Keratinocyte (primary cell): ENCODE measurements at regions not wholly inside any gene's neighbourhood (a gene's known extent, or its start where the extent isn't known, plus 50 kb on each side); places are given as distances from the start of the nearest gene placed in this dataset.

Source experiments
- DNase-seq: peaks from one replicate; pipeline ENCODE4 v3.0.0-alpha.2; 2011; ENCODE audit warnings: low read depth, missing footprints, low spot score
- FAIRE-seq: peaks from 2 replicates; lab custom pipeline; 2011; peaks lifted over from hg19 to GRCh38; lab: Jason Lieb, UNC
- H2AFZ ChIP-seq: 2 replicates; pipeline ENCODE4 v1.6.0; 2012; ENCODE audit warnings: low read length, control low read depth, inconsistent platforms; ENCODE audit not compliant: control insufficient read depth
- H3K27ac ChIP-seq: 2 replicates; pipeline ENCODE4 v1.5.1; 2011; ENCODE audit warnings: low read length; ENCODE audit not compliant: control insufficient read depth, insufficient read depth
- H3K27me3 ChIP-seq: 3 replicates; pipeline ENCODE4 v1.6.0; 2011; ENCODE audit warnings: low read length; ENCODE audit not compliant: control insufficient read depth, insufficient read depth; ENCODE audit errors: extremely low read depth
- H3K36me3 ChIP-seq, 2 experiments: 2 replicates in 1 of 2; 3 replicates in 1 of 2; pipeline ENCODE4 v1.5.1; 2011; ENCODE audit warnings: low read length in 2 of 2, mild to moderate bottlenecking in 1 of 2; ENCODE audit not compliant: control insufficient read depth in 2 of 2, insufficient read depth in 2 of 2; ENCODE audit errors: extremely low read depth in 1 of 2
- H3K4me1 ChIP-seq: 3 replicates; pipeline ENCODE4 v1.5.1; 2011; ENCODE audit warnings: low read length; ENCODE audit not compliant: control insufficient read depth, insufficient read depth; ENCODE audit errors: extremely low read depth
- H3K4me2 ChIP-seq: 3 replicates; pipeline ENCODE4 v1.6.0; 2011; ENCODE audit warnings: low read depth, low read length; ENCODE audit not compliant: control insufficient read depth, insufficient read depth; ENCODE audit errors: extremely low read depth
- H3K4me3 ChIP-seq, 3 experiments: fragments of 200-600 bp in 1 of 3; sonication (generic) in 1 of 3; 2 replicates in 2 of 3; 3 replicates in 1 of 3; pipeline ENCODE4 v1.5.1; 2011 to 2016; ENCODE audit warnings: low read length in 3 of 3, mild to moderate bottlenecking in 3 of 3, control low read depth in 2 of 3, inconsistent platforms in 1 of 3, low read depth in 1 of 3, mixed read lengths in 1 of 3, mixed run types in 1 of 3, moderate library complexity in 1 of 3; ENCODE audit not compliant: control insufficient read depth in 2 of 3, insufficient read depth in 2 of 3; ENCODE audit errors: extremely low read depth in 1 of 3
- H3K79me2 ChIP-seq: 2 replicates; pipeline ENCODE4 v1.6.0; 2012; ENCODE audit warnings: low read length; ENCODE audit not compliant: control insufficient read depth, insufficient read depth
- H3K9ac ChIP-seq: 3 replicates; pipeline ENCODE4 v1.6.0; 2011; ENCODE audit warnings: low read length; ENCODE audit not compliant: control insufficient read depth, insufficient read depth; ENCODE audit errors: extremely low read depth
- H3K9me1 ChIP-seq: 3 replicates; pipeline ENCODE4 v1.6.0; 2011; ENCODE audit warnings: low read length; ENCODE audit not compliant: control insufficient read depth, insufficient read depth; ENCODE audit errors: extremely low read depth
- H3K9me3 ChIP-seq: 2 replicates; pipeline ENCODE4 v1.5.1; 2012; ENCODE audit warnings: low read depth, low read length; ENCODE audit not compliant: control insufficient read depth
- H4K20me1 ChIP-seq: 3 replicates; pipeline ENCODE4 v1.6.0; 2011; ENCODE audit warnings: low read length; ENCODE audit not compliant: control insufficient read depth, insufficient read depth; ENCODE audit errors: extremely low read depth
- EZH2 ChIP-seq: IDR thresholded peaks from one replicate; pipeline ENCODE4 v1.6.1; 2012; ENCODE audit warnings: inconsistent platforms, mild to moderate bottlenecking, low read length, moderate library complexity
- dilution Hi-C: fragments of 300-500 bp; cut with MboI; formaldehyde crosslinking; loops from one replicate; pipeline ENCODE4 v1.7.0; 2020; ENCODE audit warnings: low sequenced_read_pairs; ENCODE audit not compliant: extremely low pct_ligation_motif_present
- TF ChIP-seq, protein P1 (sequence below), 3 experiments: IDR thresholded peaks in 1 of 3; conservative IDR thresholded peaks in 1 of 3; optimal IDR thresholded peaks in 1 of 3; 2 replicates in 2 of 3; 3 replicates in 1 of 3; pipeline versions ENCODE3 to v1.5.1; 2011; ENCODE audit warnings: low read length in 3 of 3, mild to moderate bottlenecking in 3 of 3, moderate library complexity in 2 of 3, control low read depth in 1 of 3, inconsistent platforms in 1 of 3; ENCODE audit not compliant: insufficient read depth in 2 of 3; ENCODE audit errors: extremely low read depth in 1 of 3

DNA sequence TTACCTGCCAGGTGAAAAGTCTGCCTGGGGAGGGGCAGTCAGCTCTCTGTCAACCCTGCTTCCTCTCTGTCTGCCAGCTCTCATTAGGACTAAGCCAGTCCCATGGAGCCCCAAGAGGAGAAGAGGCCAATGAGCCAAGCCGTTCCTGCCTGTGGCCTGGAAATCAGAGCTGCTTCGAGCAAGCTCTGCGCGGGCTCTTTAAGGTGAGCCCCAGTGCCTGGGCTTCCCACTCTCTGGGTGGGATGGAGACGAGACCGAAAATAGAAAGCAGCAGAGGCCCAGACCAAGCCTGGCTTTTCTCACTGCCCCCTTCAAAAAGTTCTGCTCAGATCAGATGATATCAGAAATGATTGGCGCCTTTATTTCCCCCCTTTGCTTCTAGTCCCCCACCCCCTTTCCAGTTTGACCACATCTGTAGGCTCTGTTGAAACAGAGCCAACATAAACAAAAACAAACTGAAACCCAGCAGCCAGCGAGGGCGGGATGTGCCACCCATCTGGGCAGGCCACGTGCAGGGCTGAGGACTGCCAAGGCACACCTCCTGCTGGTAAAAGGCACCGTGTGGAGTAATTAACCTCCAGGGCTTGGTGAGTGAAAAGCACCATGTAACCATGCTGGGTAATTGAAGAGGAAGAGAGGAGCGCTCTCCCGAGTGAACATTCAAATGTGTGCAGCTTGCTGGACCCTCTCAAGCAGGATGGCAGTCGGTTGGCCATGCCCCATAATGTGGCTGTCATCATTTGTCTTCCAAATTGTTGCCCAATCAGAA is 471.0 kb upstream of the PROK2 start:
- no peaks in the 10 kb centered on the region for H4K20me1 ChIP-seq
- no peak overlapping the region for H2AFZ ChIP-seq
- TF ChIP-seq, protein P1, sequence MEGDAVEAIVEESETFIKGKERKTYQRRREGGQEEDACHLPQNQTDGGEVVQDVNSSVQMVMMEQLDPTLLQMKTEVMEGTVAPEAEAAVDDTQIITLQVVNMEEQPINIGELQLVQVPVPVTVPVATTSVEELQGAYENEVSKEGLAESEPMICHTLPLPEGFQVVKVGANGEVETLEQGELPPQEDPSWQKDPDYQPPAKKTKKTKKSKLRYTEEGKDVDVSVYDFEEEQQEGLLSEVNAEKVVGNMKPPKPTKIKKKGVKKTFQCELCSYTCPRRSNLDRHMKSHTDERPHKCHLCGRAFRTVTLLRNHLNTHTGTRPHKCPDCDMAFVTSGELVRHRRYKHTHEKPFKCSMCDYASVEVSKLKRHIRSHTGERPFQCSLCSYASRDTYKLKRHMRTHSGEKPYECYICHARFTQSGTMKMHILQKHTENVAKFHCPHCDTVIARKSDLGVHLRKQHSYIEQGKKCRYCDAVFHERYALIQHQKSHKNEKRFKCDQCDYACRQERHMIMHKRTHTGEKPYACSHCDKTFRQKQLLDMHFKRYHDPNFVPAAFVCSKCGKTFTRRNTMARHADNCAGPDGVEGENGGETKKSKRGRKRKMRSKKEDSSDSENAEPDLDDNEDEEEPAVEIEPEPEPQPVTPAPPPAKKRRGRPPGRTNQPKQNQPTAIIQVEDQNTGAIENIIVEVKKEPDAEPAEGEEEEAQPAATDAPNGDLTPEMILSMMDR (optimal IDR thresholded peaks at IDR 0.05 in 1 of 3, IDR thresholded peaks at IDR 0.05 in 1 of 3, conservative IDR thresholded peaks at IDR 0.05 in 1 of 3; ENCODE audit: extremely low read depth in 1 of 3, insufficient read depth in 2 of 3, low read length in 3 of 3) = peak in 1 of 3 experiments; percentile 33
- no peak for TF ChIP-seq EZH2
- H3K9me3 ChIP-seq = no peaks in the 10 kb centered on the region
- FAIRE-seq (peak; percentile 17), DNase-seq (no peak)
- H3K4me1 ChIP-seq = no peaks in the 10 kb centered on the region
- dilution Hi-C loops = no loop called here
- no peak overlapping the region for H3K27ac ChIP-seq
- H3K9me1 ChIP-seq = no peaks in the 10 kb centered on the region
- H3K27me3 ChIP-seq = peaks cover 47% of the 10 kb centered on the region
- H3K4me2 ChIP-seq = peak overlapping the region; percentile 1
- H3K79me2 ChIP-seq = no peaks in the 10 kb centered on the region
- no peak overlapping the region for H3K9ac ChIP-seq
- H3K36me3 ChIP-seq = no peaks in the 10 kb centered on the region
- H3K4me3 ChIP-seq = no peak overlapping the region

DNA sequence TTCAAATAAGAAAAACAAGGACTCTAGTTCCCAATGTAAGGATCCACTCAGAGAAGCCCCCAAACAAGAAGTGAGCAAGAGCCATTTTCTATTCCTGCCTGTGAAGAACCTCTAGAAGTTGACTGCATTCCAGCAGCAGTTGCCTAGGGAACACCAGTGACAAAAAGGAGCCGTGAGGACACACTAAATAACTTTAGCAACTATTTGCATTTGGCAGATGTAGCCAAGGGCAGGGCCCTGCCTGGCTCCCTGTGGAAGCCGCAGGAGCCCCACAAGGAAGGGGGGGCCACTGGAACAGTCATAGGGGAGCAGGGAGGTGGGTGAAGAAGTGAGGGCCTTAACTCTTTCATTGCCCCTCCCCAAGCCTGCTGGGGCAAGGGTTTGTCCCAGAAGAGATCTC is 470.2 kb upstream of the PROK2 start:
- Histone ChIP-seq H4K20me1 (no peaks in the 10 kb centered on the region), H3K9me1 (no peaks in the 10 kb centered on the region), H3K4me3 (no peak overlapping the region), H3K79me2 (no peaks in the 10 kb centered on the region), H3K4me1 (no peaks in the 10 kb centered on the region), H3K4me2 (no peak overlapping the region), H3K36me3 (no peaks in the 10 kb centered on the region), H3K27me3 (peaks cover 39% of the 10 kb centered on the region), H2AFZ (no peak overlapping the region), H3K9me3 (no peaks in the 10 kb centered on the region), H3K27ac (no peak overlapping the region), H3K9ac (no peak overlapping the region)
- dilution Hi-C loops = no loop called here
- FAIRE-seq (no peak), DNase-seq (no peak)
- TF ChIP-seq, protein P1 (optimal IDR thresholded peaks at IDR 0.05 in 1 of 3, IDR thresholded peaks at IDR 0.05 in 1 of 3, conservative IDR thresholded peaks at IDR 0.05 in 1 of 3; ENCODE audit: extremely low read depth in 1 of 3, insufficient read depth in 2 of 3, low read length in 3 of 3) = no peak
- no peak for TF ChIP-seq EZH2
